VCaP (cell line): ENCODE measurements at regions not wholly inside any gene's neighbourhood (a gene's known extent, or its start where the extent isn't known, plus 50 kb on each side); places are given as distances from the start of the nearest gene placed in this dataset.
A peak's percentile ranks its signal among the peaks of the same experiment; 100 is the strongest.

Source experiments
- H3K27ac ChIP-seq: fragments of 450-650 bp; 2 replicates; pipeline ENCODE4 v1.5.1; 2017
- TF ChIP-seq, protein P1 (sequence below): fragments of 450-650 bp; conservative IDR thresholded peaks from 2 replicates; pipeline ENCODE4 v1.5.1; 2017; ENCODE audit warnings: mild to moderate bottlenecking, moderate library complexity

DNA sequence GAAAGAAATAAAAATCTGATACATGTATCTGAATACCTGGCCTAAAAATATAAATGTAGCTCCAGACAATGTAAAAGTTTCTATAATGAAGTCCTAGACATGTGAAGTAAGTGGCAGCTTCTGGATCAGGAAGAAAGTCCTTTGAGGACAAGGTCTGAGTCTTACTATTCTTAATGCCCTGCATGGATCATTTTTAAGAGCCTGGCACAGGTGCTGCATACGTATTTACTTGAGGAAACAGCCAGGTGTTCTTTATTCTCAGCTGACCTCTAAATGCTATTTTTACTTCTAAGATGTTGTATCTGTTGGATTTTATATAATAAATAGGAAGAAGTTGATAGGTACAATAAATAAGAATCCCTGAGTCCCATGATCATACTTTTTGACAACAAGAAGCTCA is 750.0 kb upstream of the LUZP2 start:
- H3K27ac ChIP-seq = peak overlapping the region; percentile 50
- TF ChIP-seq, protein P1, sequence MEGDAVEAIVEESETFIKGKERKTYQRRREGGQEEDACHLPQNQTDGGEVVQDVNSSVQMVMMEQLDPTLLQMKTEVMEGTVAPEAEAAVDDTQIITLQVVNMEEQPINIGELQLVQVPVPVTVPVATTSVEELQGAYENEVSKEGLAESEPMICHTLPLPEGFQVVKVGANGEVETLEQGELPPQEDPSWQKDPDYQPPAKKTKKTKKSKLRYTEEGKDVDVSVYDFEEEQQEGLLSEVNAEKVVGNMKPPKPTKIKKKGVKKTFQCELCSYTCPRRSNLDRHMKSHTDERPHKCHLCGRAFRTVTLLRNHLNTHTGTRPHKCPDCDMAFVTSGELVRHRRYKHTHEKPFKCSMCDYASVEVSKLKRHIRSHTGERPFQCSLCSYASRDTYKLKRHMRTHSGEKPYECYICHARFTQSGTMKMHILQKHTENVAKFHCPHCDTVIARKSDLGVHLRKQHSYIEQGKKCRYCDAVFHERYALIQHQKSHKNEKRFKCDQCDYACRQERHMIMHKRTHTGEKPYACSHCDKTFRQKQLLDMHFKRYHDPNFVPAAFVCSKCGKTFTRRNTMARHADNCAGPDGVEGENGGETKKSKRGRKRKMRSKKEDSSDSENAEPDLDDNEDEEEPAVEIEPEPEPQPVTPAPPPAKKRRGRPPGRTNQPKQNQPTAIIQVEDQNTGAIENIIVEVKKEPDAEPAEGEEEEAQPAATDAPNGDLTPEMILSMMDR = no peak

DNA sequence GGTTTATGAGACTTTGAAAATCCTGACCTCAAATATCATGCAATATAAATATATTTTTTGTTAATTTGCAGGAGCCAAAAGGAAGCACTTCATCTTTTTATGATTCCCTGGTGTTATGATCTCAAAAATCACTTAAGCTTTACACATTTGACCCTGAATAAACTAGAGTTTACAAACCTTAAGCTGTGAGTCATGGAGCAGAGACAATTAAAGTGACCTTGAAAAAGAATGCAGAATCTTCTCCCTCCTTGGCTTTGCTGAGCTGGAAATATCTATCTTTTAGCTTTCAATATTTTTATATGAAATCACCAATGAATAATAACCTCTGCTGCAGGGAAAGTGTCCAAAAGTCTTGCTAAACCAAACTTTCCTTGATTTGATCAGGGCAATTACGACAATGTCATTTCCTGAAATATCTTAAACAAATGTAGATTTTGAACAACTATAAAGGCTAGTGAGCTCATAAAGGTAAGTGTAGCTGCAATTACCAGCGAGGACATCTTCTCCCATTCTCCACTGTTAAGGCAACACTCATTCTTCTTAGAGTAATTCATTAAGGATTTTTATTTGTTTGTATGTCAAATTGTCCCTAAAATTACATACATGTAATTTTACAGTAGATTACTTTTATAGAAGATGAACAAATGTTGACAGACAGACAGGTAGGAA is 747.0 kb upstream of the LUZP2 start:
- H3K27ac ChIP-seq = no peak overlapping the region
- TF ChIP-seq, protein P1 = no peak

DNA sequence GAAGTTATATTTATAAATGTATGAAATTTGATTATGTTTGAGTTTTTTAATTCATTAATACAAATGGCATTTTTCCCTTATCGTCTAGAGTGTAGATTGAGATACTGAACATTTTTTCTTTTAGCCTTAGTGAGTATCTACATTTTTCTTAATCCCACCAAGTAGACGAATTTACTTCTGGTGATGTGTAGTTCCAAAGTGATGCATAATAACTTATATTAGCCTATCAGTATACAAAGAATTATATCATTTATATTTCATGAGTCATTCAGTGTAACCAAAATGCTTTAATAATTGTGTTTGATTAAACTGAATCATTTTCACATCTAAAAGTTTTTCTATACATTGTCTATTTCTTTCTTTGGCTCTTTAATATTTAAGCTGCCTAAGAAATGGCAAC is 745.6 kb upstream of the LUZP2 start:
- no peak overlapping the region for H3K27ac ChIP-seq
- TF ChIP-seq, protein P1 = no peak

DNA sequence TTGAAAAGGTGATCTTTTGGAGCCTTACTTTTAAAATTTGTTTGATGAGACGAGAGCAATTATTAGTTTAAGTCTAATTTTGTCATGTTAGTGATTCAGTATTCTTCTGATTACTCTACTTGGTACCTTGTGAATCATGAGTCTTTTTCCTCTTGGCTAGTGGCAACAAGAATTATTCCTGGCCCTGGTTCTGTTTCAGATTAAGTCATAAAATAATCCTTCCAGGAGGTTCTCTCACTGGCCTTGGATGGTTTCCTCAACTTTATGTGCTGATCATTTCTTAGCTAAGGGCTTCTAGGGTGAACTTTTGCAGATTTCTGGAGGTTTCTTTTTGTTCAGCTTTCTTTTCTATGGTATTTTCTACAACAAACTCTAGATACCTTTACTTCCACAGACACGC is 741.8 kb upstream of the LUZP2 start:
- H3K27ac ChIP-seq = no peak overlapping the region
- TF ChIP-seq, protein P1 = no peak

DNA sequence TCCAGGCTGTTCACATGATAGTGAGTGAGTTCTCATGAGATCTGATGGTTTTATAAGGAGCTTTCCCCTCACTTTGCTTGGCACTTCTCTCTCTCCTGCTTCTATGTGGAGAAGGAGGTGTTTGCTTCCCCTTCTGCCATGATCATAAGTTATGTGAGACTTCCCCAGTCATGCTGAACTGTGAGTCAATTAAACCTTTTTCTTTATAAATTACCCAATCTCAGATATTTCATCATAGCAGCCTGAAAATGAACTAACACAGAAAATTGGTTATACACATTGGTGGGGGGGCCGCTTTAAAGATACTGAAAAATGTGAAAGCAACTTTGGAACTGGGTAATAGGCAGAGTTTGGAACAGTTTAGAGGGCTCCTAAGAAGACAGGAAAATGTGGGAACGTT is 741.1 kb upstream of the LUZP2 start:
- TF ChIP-seq, protein P1 = no peak
- no peak overlapping the region for H3K27ac ChIP-seq

DNA sequence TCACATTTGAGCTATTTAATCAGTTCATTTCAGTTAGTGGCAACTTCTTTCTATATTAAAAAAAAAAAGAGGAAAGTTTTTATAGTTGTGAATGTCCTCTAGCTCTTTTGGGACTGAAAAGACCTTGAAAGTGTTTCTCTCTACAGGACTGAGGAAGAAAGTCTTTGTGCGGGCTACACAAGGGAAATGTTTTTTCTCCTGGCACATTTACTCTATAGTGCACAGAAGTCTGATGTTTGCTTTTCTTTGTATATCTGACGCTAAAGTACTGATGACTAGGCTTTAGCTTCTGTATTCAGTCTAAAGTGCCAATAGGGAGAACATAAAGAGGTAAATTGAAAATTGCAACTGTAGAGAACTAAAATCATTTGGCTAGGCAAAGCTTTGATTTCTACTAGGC is 737.4 kb upstream of the LUZP2 start:
- no peak overlapping the region for H3K27ac ChIP-seq
- TF ChIP-seq, protein P1 = no peak

DNA sequence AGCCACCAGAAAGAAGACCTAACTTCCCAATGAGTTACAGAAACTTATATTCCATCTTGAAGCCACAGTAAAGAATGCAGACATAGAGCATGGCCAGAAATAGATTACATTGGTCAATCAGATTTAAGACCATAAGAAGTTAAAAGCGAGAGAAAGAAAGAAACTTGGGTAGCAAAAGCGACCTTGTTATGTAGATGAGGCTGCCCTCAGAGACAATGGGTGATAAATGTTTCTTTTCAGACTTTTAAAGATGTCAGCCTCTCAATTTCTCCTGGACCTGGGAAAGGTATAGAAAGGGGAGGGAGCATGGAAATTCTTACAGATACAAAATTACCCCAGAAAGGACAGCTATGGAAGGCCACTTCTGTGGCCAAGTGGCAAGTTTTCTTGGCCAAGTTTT is 732.6 kb upstream of the LUZP2 start:
- TF ChIP-seq, protein P1 = no peak
- H3K27ac ChIP-seq = no peak overlapping the region
